HG02885 (cell line): ENCODE measurements at regions not wholly inside any gene's neighbourhood (a gene's known extent, or its start where the extent isn't known, plus 50 kb on each side); places are given as distances from the start of the nearest gene placed in this dataset.
A peak's percentile ranks its signal among the peaks of the same experiment; 100 is the strongest.
"Not testable (repeated sequence)": the region's sequence is repeated elsewhere in the genome, so short reads cannot be mapped to it uniquely, and the experiment has no call there.

Experiments used
- ATAC-seq: cut with Tn5 transposase; IDR thresholded peaks from one replicate; pipeline ENCODE4 v1.9.1; 2021; ENCODE audit warnings: mild to moderate bottlenecking; ENCODE audit not compliant: unreplicated experiment, poor library complexity

GRCh38 chr2:11068079-11068741 lies 87.1 kb upstream of the SLC66A3 start:
- no peak for ATAC-seq

GRCh38 chr2:11068856-11069526 lies 86.3 kb upstream of the SLC66A3 start:
- no peak for ATAC-seq

GRCh38 chr2:11069566-11070185 lies 85.6 kb upstream of the SLC66A3 start:
- no peak for ATAC-seq

GRCh38 chr2:11071211-11071610 lies 84.1 kb upstream of the SLC66A3 start:
- peak; percentile 59 for ATAC-seq

GRCh38 chr2:11071939-11072338 lies 83.3 kb upstream of the SLC66A3 start:
- ATAC-seq, result no peak

DNA sequence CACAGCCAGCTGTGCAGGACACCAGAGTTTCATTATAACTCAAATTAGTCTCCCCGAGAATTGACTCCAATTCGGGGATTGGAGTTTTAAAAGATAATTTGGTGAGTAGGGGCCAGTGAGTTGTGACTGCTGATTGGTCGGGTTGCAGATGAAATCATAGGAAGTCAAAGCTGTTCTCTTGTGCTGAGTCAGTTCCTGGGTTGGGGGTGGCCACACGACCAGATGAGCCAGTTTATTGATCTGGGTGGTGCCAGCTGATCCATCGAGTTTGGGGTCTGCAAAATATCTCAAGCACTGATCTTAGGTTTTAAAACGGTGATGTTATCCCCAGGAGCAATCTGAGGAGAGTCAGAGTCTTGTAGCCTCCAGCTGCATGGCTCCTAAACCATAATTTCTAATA lies 82.7 kb upstream of the SLC66A3 start:
- ATAC-seq, result no peak

GRCh38 chr2:11073251-11073650 lies 82.0 kb upstream of the SLC66A3 start:
- ATAC-seq, result no peak

DNA sequence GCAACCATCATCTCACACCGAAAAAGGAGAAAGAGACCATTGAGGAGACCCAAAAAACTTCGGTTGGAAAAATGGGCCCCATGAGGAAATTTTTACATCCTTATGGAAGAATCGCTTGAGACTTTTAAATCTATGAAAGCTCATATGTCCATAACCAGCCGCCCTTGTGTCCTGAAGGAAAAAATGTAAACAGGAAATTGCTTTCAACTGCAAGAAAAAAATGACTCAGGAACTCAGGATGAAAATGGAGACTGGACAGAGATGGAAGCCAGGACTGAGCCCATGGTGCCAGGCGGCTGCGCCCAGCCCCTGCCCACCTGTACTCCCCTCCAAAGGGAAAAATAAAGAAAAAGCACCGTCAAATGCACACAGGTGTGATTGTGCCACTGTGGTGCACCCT lies 81.5 kb upstream of the SLC66A3 start:
- no peak for ATAC-seq

GRCh38 chr2:11074246-11074820 lies 80.9 kb upstream of the SLC66A3 start:
- no peak for ATAC-seq

- no peak for ATAC-seq
These were observed 80.0 kb upstream of the SLC66A3 start for GRCh38 chr2:11075221-11075620.

DNA sequence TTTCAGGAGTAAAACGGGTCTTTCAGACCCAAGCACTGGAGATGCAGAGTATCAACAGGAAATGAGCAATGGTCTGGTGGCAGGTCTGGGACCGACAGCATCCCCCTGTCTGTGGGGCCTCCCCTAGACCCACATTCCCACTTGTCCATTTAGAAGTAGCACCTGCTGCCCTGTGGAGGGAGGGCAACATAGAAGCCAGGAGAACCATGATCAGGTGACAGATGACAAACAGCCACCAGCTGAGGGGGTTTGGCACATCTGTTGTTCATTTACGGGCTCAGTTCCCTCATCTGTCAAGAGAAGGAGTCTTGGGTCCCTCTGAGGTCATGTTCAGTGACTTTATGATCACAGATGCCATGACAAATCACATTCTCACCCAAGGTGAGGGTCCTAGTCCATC lies 77.9 kb upstream of the SLC66A3 start:
- ATAC-seq, result no peak

DNA sequence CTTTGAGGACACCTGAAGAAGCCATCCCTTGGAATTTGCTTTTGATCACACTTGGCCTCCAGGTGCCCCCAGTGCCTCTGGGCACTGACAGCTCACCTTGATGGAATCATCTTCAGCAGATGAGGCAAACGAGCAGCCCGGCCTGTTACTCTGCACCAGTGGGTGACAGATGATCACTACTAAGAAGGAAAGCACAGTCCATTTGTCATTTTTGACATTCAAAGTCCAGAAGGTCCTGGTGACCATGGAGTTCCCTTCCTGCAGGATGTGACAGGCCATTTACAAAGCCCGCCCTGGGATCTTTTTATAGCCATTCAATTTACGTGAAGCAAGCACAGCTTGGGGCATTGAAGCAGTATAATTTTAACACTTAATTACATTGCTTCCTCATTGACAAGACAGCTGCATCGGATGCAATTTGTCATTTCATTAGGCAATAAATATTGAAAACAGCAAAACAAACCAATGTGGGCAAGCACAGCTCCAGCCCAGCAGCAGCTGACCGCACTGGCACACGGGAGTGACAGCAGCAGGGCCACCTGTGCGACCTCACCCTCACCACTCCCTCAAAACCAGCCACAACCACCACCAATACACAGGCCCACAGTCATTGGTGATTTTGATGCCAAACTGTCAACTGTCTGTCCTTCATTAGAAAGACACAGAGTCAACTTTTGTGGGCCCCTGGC lies 76.0 kb upstream of the SLC66A3 start:
- ATAC-seq, result no peak

DNA sequence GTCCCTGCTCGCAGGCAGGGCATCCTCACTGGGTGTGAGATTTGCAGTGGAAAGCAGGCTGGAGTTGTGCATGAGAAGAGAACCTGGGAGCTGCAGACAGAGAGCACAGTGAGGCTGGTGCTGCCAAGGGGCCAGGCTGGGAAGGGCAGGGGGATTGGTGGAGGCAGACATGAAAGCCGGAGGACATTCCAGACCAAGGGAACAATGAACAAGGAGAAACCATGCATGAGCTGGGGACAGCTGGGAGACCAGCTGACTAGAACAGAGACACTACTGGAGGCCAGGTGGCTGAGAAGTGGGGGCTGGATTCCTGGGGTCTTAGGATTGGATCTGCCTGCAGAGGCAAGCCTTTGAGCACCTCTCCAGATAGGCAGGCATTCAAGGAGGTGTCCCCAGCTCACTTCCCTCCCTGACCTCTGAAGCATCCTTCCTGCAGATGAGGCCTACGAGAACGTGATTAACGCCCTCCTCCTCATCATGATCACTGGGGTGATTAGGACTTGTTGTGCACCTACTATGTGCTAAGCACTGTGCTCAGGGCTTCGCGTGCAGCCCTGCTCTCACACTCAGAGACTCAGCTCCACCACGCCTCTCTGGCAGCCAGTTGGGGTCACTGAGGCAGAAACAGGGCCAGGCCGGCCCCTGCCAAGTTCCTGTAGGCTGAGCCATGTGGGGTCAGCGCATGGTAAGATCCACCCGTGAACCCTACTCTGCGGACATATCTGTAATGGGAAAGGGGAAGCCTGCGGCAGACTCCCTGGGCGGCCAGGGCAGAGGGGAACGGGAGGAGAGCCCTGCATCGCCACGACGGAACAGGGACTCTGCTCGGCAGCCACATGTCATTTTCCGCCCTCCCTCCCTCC lies 74.8 kb upstream of the SLC66A3 start:
- ATAC-seq, result no peak

DNA sequence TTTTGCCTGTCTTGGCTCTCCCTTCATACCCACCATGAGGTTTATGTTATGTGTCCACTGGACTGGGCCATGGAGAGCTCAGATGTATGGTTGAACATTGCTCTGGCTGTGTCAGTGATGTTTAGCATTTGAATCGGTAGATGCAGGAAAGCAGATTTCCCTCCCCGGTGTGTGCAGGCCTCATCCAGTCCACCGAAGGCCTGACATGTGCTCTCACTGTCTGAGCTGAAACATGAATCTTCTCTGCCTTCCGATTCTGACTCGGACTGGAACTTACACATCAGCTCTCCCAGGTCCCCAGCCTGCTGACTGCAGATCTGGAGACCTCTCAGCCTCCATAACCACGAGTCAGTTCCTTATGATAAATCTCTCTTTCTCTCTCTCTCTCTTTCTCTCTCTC lies 72.4 kb upstream of the SLC66A3 start:
- ATAC-seq, result no peak

GRCh38 chr2:11088821-11089220 lies 66.4 kb upstream of the SLC66A3 start:
- not testable (repeated sequence) for ATAC-seq

DNA sequence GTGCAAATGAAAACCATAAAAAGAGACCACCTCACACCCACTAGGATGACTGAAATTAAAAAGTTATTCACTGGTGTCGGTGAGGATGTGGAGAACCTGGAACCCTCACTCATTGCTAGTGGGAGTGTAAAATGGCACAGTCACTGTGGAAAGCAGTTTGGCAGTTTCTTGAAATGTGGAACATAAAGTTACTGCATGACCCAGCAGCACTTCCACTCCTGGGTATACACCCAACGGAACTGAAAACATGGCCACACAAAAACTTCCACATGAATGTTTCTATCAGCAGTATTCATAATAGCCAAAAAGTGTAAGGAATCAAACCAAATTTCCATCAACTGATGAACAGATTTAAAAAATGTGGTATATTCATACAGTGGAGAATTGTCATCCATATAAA lies 65.1 kb upstream of the SLC66A3 start:
- ATAC-seq, result no peak

DNA sequence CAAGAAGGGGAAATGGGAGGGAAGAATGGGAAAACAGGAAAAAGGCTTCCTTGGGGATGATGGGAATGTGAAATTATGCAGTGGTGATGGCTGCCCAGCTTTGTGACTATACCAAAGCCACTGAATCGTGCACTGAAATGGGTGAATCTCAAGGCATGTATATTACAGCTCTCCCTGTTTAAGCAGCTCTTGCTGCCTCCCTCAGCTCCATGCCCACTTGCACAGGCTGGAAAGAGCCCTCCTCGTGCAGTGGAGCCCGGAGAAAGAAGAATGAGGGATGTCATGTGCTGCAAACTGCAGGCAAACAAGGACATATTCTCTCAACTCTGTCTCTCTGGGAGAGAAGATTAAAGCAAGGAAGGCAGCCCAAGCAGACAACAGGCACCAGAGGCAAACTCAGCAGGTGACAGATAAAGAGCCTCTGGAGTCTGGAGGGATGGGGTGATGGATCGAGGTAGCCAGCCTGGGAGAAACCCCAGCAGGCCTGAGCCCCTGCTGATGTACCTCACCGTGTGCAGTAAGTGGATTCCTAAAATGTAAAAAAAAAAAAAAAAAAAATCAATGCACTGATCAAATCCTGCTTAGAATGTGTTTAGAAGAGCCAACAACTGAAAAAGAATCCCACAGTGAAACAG lies 62.4 kb upstream of the SLC66A3 start:
- ATAC-seq, result no peak

DNA sequence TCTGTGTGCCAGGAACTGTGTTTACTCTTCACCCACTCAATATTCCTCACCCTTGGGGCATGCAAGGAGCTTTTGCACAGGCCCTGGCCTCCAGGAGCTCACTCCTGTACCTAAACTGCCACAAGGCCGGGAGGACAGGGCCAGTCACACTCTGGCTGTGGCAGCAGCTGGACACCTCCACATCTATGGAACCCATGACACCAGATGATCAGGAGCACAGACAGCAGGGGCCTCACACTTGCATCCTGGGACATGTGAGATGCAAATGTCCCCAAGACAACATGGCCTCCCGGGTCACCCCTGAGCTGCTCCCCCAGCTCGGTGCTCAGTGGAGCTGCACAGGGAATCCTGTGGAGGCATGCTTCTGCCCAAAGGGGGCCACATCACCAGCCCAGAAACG lies 61.8 kb upstream of the SLC66A3 start:
- ATAC-seq, result no peak

GRCh38 chr2:11094021-11094810 lies 61.1 kb upstream of the SLC66A3 start:
- no peak for ATAC-seq
